ENCODE measurements at regions not wholly inside any gene's neighbourhood (a gene's known extent, or its start where the extent isn't known, plus 50 kb on each side); places are given as distances from the start of the nearest gene placed in this dataset.

- no peak for DNase-seq (ENCODE audit: low read depth, low spot score)
Observed at GRCh38 chr6:40722553-40723258, 135.5 kb upstream of the LRFN2 start.

GRCh38 chr6:40722091-40722490 lies 134.9 kb upstream of the LRFN2 start:
- no peak for DNase-seq (ENCODE audit: low read depth, low spot score)

- no peak for DNase-seq (ENCODE audit: low read depth, low spot score)
Observed at GRCh38 chr6:40721271-40721952, 134.2 kb upstream of the LRFN2 start.

GRCh38 chr6:40720375-40720748 lies 133.2 kb upstream of the LRFN2 start:
- no peak for DNase-seq (ENCODE audit: low read depth, low spot score)

- peak; percentile 31 for DNase-seq (ENCODE audit: low read depth, low spot score)
Observed at GRCh38 chr6:40719671-40720374, 132.7 kb upstream of the LRFN2 start.

- no peak for DNase-seq (ENCODE audit: low read depth, low spot score)
Observed at GRCh38 chr6:40718401-40718800, 131.2 kb upstream of the LRFN2 start.

GRCh38 chr6:40717411-40718057 lies 130.4 kb upstream of the LRFN2 start:
- DNase-seq (ENCODE audit: low read depth, low spot score), result no peak

GRCh38 chr6:40715570-40716403 lies 128.6 kb upstream of the LRFN2 start:
- no peak for DNase-seq (ENCODE audit: low read depth, low spot score)

- DNase-seq (ENCODE audit: low read depth, low spot score), result no peak
Observed at GRCh38 chr6:40714576-40715564, 127.7 kb upstream of the LRFN2 start.

GRCh38 chr6:40714143-40714542 lies 127.0 kb upstream of the LRFN2 start:
- no peak for DNase-seq (ENCODE audit: low read depth, low spot score)

- no peak for DNase-seq (ENCODE audit: low read depth, low spot score)
Observed at GRCh38 chr6:40713002-40713719, 126.0 kb upstream of the LRFN2 start.

GRCh38 chr6:40710626-40711330 lies 123.6 kb upstream of the LRFN2 start:
- DNase-seq (ENCODE audit: low read depth, low spot score), result no peak

GRCh38 chr6:40708049-40708448 lies 120.9 kb upstream of the LRFN2 start:
- DNase-seq (ENCODE audit: low read depth, low spot score), result no peak

- no peak for DNase-seq (ENCODE audit: low read depth, low spot score)
Observed at GRCh38 chr6:40706178-40706577, 119.0 kb upstream of the LRFN2 start.

- DNase-seq (ENCODE audit: low read depth, low spot score), result no peak
Observed at GRCh38 chr6:40705354-40705753, 118.2 kb upstream of the LRFN2 start.

- DNase-seq (ENCODE audit: low read depth, low spot score), result no peak
Observed at GRCh38 chr6:40701352-40702007, 114.3 kb upstream of the LRFN2 start.

- no peak for DNase-seq (ENCODE audit: low read depth, low spot score)
Observed at GRCh38 chr6:40700006-40700580, 112.9 kb upstream of the LRFN2 start.

All from smooth muscle cell of the brain vasculature (primary cell).